ENCODE measurements at regions not wholly inside any gene's neighbourhood (a gene's known extent, or its start where the extent isn't known, plus 50 kb on each side); places are given as distances from the start of the nearest gene placed in this dataset.

DNA sequence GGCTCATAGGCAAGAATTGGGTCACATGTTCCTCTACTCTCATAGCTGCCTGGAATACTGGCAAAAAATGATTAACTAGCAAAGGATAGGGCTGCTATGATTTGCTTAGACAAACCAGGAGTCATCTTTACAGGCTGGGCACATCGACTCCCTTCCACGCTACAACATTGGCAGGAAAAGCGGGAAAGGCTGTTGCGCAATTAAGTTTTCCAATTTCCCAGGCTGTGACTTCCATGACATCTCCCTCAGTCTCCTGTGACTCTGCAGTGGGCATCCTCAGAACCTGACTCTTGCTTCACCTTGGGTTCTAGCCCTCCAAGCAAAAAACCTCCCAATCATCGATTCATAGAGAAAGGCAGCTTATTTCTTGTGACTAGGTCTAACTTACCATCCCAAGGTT, 184.5 kb upstream of the E2F7 start:
- in situ Hi-C loops (cut with HindIII; ENCODE audit: low pct_unique_long_range_greater_than_20kb, low sequenced_read_pairs) (no loop called here), intact Hi-C loops (cut with micrococcal nuclease; ENCODE audit: unreplicated experiment) (no loop called here)
- Histone ChIP-seq H3K36me3 (ENCODE audit: control insufficient read depth, insufficient read depth, low read length) (no peaks in the 10 kb centered on the region), H3K4me1 (ENCODE audit: control insufficient read depth, insufficient read depth, low read length) (no peaks in the 10 kb centered on the region), H3K27me3 (ENCODE audit: control insufficient read depth, insufficient read depth, low read length) (no peaks in the 10 kb centered on the region), H3K9me3 (ENCODE audit: control insufficient read depth, insufficient read depth, low read depth, low read length) (no peaks in the 10 kb centered on the region), H3K4me3 (ENCODE audit: low read depth in 2 of 2, low read length in 2 of 2) (no peak overlapping the region), H3K27ac (ENCODE audit: low read length) (no peak overlapping the region)
- ATAC-seq = no peak
- no TSS peak for BruUV-seq (replicated peaks)
- ChIA-PET CTCF (no interaction called here), POLR2A (no interaction called here)
- no peak for DNase-seq (ENCODE audit: low read depth, low spot score)
- TF ChIP-seq, protein P1, sequence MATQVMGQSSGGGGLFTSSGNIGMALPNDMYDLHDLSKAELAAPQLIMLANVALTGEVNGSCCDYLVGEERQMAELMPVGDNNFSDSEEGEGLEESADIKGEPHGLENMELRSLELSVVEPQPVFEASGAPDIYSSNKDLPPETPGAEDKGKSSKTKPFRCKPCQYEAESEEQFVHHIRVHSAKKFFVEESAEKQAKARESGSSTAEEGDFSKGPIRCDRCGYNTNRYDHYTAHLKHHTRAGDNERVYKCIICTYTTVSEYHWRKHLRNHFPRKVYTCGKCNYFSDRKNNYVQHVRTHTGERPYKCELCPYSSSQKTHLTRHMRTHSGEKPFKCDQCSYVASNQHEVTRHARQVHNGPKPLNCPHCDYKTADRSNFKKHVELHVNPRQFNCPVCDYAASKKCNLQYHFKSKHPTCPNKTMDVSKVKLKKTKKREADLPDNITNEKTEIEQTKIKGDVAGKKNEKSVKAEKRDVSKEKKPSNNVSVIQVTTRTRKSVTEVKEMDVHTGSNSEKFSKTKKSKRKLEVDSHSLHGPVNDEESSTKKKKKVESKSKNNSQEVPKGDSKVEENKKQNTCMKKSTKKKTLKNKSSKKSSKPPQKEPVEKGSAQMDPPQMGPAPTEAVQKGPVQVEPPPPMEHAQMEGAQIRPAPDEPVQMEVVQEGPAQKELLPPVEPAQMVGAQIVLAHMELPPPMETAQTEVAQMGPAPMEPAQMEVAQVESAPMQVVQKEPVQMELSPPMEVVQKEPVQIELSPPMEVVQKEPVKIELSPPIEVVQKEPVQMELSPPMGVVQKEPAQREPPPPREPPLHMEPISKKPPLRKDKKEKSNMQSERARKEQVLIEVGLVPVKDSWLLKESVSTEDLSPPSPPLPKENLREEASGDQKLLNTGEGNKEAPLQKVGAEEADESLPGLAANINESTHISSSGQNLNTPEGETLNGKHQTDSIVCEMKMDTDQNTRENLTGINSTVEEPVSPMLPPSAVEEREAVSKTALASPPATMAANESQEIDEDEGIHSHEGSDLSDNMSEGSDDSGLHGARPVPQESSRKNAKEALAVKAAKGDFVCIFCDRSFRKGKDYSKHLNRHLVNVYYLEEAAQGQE (IDR thresholded peaks at IDR 0.05; ENCODE audit: insufficient read depth in 1 of 2, low read depth in 2 of 2, low read length in 1 of 2) = no peak
- TF ChIP-seq SIN3A (IDR thresholded peaks at IDR 0.05; ENCODE audit: borderline replicate concordance, insufficient read depth, low read depth, low read length) (no peak), POLR2AphosphoS5 (IDR thresholded peaks at IDR 0.05; ENCODE audit: low read depth, low read length) (no peak), TCF7L2 (IDR thresholded peaks at IDR 0.05; ENCODE audit: low read depth, low read length) (no peak)
- TF ChIP-seq, protein P2, sequence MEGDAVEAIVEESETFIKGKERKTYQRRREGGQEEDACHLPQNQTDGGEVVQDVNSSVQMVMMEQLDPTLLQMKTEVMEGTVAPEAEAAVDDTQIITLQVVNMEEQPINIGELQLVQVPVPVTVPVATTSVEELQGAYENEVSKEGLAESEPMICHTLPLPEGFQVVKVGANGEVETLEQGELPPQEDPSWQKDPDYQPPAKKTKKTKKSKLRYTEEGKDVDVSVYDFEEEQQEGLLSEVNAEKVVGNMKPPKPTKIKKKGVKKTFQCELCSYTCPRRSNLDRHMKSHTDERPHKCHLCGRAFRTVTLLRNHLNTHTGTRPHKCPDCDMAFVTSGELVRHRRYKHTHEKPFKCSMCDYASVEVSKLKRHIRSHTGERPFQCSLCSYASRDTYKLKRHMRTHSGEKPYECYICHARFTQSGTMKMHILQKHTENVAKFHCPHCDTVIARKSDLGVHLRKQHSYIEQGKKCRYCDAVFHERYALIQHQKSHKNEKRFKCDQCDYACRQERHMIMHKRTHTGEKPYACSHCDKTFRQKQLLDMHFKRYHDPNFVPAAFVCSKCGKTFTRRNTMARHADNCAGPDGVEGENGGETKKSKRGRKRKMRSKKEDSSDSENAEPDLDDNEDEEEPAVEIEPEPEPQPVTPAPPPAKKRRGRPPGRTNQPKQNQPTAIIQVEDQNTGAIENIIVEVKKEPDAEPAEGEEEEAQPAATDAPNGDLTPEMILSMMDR (IDR thresholded peaks at IDR 0.05) = no peak

GRCh38 chr12:77248036-77248435, 182.7 kb upstream of the E2F7 start:
- intact Hi-C loops (cut with micrococcal nuclease; ENCODE audit: unreplicated experiment) (no loop called here), in situ Hi-C loops (cut with HindIII; ENCODE audit: low pct_unique_long_range_greater_than_20kb, low sequenced_read_pairs) (no loop called here)
- no peak for DNase-seq (ENCODE audit: low read depth, low spot score)
- no TSS peak for BruUV-seq (replicated peaks)
- ChIA-PET CTCF (no interaction called here), POLR2A (no interaction called here)
- Histone ChIP-seq H3K4me1 (ENCODE audit: control insufficient read depth, insufficient read depth, low read length) (no peaks in the 10 kb centered on the region), H3K36me3 (ENCODE audit: control insufficient read depth, insufficient read depth, low read length) (no peaks in the 10 kb centered on the region), H3K27ac (ENCODE audit: low read length) (no peak overlapping the region), H3K27me3 (ENCODE audit: control insufficient read depth, insufficient read depth, low read length) (no peaks in the 10 kb centered on the region), H3K4me3 (ENCODE audit: low read depth in 2 of 2, low read length in 2 of 2) (no peak overlapping the region), H3K9me3 (ENCODE audit: control insufficient read depth, insufficient read depth, low read depth, low read length) (no peaks in the 10 kb centered on the region)
- no peak for ATAC-seq
- no peak for TF ChIP-seq TCF7L2 (IDR thresholded peaks at IDR 0.05; ENCODE audit: low read depth, low read length)
- TF ChIP-seq, protein P1 (IDR thresholded peaks at IDR 0.05; ENCODE audit: insufficient read depth in 1 of 2, low read depth in 2 of 2, low read length in 1 of 2) = no peak

Measured in Panc1 (cell line).